ENCODE measurements at regions not wholly inside any gene's neighbourhood (a gene's known extent, or its start where the extent isn't known, plus 50 kb on each side); places are given as distances from the start of the nearest gene placed in this dataset.

DNA sequence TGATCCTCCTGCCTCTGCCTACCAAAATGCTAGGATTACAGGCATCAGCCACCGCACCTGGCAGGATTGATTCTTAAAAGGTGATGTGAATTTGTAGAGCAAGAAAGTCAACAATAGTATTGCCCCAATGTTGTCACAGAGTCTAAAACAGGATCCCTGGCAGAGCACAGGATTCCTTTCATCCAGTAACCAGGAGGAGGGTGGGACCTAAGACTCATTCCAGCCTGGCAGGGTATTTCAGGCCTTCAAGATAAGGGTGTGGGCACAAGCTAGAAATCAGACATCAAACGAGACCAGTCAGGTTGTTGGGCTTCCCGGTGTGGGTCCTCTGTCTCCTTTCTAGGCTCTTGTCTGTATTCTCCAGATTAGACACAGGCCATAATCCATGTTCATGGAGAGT lies 511.4 kb downstream of the BCL11A start:
- Histone ChIP-seq H3K4me1 (peaks cover 0 to 3% (median 0%) of the 10 kb centered on the region in 4 donors), H3K36me3 (no peaks in the 10 kb centered on the region), H3K9me3 (no peaks in the 10 kb centered on the region), H3K27me3 (no peaks in the 10 kb centered on the region), H3K27ac (no peak overlapping the region), H3K4me3 (no peak overlapping the region)
- TF ChIP-seq, protein P1, sequence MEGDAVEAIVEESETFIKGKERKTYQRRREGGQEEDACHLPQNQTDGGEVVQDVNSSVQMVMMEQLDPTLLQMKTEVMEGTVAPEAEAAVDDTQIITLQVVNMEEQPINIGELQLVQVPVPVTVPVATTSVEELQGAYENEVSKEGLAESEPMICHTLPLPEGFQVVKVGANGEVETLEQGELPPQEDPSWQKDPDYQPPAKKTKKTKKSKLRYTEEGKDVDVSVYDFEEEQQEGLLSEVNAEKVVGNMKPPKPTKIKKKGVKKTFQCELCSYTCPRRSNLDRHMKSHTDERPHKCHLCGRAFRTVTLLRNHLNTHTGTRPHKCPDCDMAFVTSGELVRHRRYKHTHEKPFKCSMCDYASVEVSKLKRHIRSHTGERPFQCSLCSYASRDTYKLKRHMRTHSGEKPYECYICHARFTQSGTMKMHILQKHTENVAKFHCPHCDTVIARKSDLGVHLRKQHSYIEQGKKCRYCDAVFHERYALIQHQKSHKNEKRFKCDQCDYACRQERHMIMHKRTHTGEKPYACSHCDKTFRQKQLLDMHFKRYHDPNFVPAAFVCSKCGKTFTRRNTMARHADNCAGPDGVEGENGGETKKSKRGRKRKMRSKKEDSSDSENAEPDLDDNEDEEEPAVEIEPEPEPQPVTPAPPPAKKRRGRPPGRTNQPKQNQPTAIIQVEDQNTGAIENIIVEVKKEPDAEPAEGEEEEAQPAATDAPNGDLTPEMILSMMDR (IDR thresholded peaks at IDR 0.05), result no peak
- TF ChIP-seq POLR2A (IDR thresholded peaks at IDR 0.05), result no peak
- no peak for DNase-seq

DNA sequence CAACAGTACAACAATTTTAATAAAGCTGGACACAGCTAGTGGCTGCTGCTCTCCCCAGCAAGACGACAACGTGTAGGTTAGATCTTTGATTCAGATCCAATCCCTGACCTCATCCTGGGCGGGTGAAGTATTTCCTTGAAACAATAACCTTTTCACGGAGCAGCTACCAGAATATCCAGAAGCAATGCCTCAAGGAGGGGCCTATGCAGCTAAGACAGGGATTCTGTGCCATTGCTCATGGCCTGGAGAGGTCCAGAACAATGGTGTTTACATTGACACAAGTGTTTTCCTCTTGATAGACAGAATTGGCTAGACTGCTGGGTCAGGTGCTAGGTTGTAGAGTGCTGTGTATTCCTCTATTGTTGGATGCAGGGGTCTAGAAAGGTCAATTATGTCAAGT lies 520.1 kb downstream of the BCL11A start:
- Histone ChIP-seq H3K36me3 (no peaks in the 10 kb centered on the region), H3K4me1 (no peaks in the 10 kb centered on the region), H3K27me3 (no peaks in the 10 kb centered on the region), H3K27ac (no peak overlapping the region), H3K4me3 (no peak overlapping the region), H3K9me3 (no peaks in the 10 kb centered on the region)
- TF ChIP-seq POLR2A (IDR thresholded peaks at IDR 0.05), result no peak
- TF ChIP-seq, protein P1 (IDR thresholded peaks at IDR 0.05), result no peak
- DNase-seq, result no peak

DNA sequence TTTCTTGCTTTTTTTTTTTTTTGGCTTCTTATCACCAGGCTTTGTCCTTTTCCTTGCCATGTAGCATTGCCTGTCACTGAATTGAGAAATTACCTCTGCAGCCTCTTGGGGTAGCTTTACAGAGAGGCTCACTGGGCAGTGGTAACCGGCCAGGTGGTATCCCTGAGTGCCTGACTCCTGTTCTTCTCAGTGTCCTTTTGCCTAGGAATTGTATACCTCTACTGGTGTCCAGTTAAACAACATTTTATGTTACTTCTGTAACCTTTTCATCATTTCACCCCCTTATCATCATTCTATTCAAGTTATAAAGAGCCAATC lies 523.9 kb downstream of the BCL11A start:
- H3K27me3 ChIP-seq, result no peaks in the 10 kb centered on the region
- H3K36me3 ChIP-seq, result no peaks in the 10 kb centered on the region
- TF ChIP-seq POLR2A (IDR thresholded peaks at IDR 0.05), result no peak
- TF ChIP-seq, protein P1 (IDR thresholded peaks at IDR 0.05), result no peak
- DNase-seq, result no peak
- no peaks in the 10 kb centered on the region for H3K4me1 ChIP-seq
- H3K9me3 ChIP-seq, result no peaks in the 10 kb centered on the region
- H3K4me3 ChIP-seq, result no peak overlapping the region
- H3K27ac ChIP-seq, result no peak overlapping the region

DNA sequence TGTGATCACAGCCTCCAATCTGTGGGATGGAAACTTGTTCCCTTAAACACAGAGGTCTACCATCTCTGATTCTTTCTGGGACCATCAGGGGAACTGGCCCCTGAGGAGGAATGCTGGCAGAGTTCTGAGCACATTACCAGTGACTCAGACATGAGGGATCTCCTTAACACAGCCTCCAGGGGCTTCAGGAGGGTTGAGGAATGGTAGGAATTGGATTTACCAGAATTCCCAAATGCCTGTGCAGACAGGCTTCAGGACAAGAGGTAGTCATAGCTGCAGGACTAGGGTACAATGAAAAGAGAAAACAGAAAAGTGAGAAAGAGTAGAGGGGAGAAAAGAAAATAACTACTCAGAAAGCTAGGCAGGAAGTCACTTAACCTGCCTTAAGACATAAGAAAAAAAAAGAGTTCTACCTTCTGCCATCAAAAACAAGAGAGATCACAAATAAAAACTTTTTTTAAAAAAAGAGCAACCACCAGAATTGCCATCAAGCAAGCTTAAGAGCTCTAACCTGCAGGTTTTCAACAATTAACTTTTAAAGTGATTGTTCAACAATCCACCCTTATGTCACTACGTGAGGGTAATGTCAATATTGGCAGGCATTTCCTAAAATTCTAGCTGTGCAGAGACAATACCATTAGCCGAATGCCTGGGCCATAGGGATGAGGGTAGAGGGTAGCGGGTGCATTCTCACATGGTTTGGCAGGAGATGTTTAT lies 524.4 kb downstream of the BCL11A start:
- Histone ChIP-seq H3K4me1 (no peaks in the 10 kb centered on the region), H3K9me3 (no peaks in the 10 kb centered on the region), H3K27ac (no peak overlapping the region), H3K27me3 (no peaks in the 10 kb centered on the region), H3K4me3 (no peak overlapping the region), H3K36me3 (no peaks in the 10 kb centered on the region)
- no peak for DNase-seq
- TF ChIP-seq, protein P1 (IDR thresholded peaks at IDR 0.05), result no peak
- TF ChIP-seq POLR2A (IDR thresholded peaks at IDR 0.05), result no peak

DNA sequence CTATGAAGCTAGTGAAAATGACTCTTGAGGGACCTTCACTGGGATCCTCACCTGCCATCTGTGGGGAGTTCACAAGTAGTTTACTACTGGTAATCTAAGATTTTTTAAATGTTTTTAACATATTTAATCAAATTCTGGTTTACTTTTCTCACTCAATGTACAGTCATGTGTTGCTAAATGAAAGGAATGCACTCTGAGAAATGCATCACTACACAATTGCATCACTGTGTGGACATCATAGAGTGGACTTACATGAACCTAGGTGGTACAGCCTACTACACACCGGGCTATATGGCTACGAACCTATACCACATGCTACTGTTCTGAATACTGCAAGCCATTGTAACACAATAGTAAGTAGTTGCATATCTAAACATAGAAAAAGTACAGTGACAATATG lies 528.0 kb downstream of the BCL11A start:
- H3K27me3 ChIP-seq, result no peaks in the 10 kb centered on the region
- no peaks in the 10 kb centered on the region for H3K36me3 ChIP-seq
- no peaks in the 10 kb centered on the region for H3K4me1 ChIP-seq
- H3K9me3 ChIP-seq, result no peaks in the 10 kb centered on the region
- no peak overlapping the region for H3K4me3 ChIP-seq
- TF ChIP-seq, protein P1 (IDR thresholded peaks at IDR 0.05), result no peak
- TF ChIP-seq POLR2A (IDR thresholded peaks at IDR 0.05), result no peak
- no peak overlapping the region for H3K27ac ChIP-seq
- no peak for DNase-seq

Measured in Peyer's patch (tissue), 4 donors.